GM21576 (cell line): ENCODE measurements at regions not wholly inside any gene's neighbourhood (a gene's known extent, or its start where the extent isn't known, plus 50 kb on each side); places are given as distances from the start of the nearest gene placed in this dataset.

Experiments
- ATAC-seq: cut with Tn5 transposase; IDR thresholded peaks from one replicate; pipeline ENCODE4 v1.9.1; 2021; ENCODE audit warnings: mild to moderate bottlenecking, moderate library complexity; ENCODE audit not compliant: unreplicated experiment

DNA sequence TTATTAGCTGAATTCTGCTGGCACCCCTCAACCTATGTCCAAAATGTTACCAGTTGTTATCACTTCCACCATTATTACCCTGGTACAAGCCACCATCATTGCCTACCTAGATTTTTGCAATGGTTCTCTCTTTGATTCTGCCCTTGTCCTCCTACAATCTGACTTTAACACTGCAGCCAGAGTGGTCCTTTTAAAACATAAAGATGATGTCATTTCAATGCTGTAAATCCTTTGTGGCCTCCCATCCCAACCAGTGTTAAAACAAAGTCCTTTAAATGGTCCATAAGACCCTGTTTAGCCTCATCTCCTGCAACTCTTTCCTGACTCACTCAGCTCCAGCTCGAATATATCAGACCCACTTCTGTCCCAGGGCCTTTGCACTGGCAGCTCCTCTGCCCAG, 54.9 kb upstream of the FSTL4 start:
- no peak for ATAC-seq

DNA sequence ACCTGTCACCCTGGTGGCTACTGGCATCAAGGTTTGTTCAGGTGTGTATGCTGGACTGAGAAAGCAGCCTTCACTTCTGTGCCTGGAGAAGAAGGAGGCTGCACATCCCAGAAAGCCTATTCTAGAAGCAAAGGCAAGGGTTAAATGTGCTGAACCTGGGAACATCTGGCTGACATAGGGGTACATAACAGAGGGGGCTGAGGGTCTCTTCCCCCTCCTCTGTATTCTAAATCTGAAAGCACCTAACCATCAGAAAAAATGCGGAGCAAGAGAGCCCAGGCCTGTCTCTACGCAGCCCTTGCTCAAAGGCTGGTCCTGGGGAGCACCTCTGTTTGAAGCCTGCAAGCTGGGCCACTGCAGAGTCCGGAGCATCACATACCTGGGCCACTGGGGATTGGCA, 53.2 kb upstream of the FSTL4 start:
- ATAC-seq, result no peak

DNA sequence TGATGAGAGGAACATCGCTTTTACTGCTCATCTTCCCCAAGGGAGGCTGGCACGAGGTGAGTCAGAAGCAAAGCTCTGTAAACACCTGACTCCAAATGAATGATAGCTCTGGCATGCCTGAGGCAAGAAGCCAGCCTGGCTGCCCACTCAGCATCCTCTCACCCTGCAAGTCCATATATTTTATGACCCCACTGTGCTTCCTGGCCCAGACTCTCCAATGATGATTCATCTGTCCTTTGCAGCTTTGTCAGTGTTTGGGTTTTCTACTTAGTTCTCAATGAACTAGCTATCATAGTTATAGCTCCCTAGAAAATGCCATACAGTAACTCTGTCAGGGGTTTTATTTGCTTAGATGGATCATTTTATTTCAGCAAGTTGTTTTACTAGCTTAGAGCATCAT, 52.1 kb upstream of the FSTL4 start:
- ATAC-seq, result no peak

DNA sequence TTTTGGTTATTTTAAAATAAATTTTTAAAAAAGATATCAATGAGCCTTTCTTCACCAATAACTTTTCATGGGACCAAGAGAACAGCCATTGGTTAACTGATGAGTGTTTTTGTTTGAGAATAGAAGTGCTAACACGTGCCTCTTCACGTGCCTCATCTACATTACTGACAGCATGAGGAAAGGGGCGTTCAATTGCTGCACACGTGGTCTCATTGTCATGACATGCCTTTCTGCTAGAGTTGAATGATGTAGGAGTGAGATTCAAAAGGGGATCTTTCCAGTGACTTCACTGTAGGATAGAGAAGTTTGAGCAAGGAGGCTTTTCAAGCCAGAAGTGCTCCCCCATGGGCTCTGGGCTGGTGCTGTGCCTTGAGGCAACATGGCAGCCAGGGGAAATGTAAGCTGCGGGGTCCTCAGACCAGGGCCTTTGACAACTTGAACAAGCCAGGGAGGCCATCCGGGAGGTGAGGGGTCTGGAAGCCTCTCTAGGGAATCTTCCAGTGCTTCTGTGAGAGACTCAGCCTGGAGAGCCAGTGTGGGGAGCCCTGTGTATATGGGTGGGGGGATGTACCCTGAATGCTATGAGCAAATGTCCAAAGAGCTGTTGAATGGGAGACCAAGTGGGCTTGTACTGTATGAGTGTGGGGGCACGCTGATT, 51.2 kb upstream of the FSTL4 start:
- ATAC-seq, result no peak

DNA sequence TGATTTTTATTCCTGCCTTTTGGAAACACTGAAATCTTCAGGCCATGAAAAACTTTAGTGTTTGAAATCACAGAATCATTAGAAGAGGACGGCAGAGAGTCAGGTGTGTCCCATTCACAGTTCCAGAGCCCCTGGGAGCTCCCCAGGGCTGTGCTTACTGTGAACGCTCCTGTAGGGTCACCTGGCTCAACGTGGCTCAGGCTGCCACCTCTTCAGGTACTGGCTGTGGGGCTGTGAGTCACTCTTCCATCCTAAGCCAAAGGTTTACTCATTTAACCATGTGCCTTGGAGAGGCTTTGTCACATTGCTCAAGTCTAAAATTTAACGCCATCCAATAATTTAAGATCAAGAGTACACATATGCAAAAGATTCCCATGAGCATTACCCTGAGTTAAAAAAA, 50.2 kb upstream of the FSTL4 start:
- ATAC-seq, result no peak
